GM12865 (cell line): ENCODE measurements at regions not wholly inside any gene's neighbourhood (a gene's known extent, or its start where the extent isn't known, plus 50 kb on each side); places are given as distances from the start of the nearest gene placed in this dataset.

Experiments used
- DNase-seq: peaks from one replicate; pipeline ENCODE4 v3.0.0; 2010; ENCODE audit warnings: low read depth
- H3K4me3 ChIP-seq: 2 replicates; pipeline ENCODE4 v1.5.1; 2011; ENCODE audit warnings: mild to moderate bottlenecking, low read depth, low read length, control low read depth
- CTCF ChIP-seq: IDR thresholded peaks from 2 replicates; pipeline ENCODE4 v1.5.1; 2011; ENCODE audit warnings: low read length, control low read depth, low read depth, inconsistent platforms; ENCODE audit not compliant: insufficient read depth; ENCODE audit errors: missing control alignments

DNA sequence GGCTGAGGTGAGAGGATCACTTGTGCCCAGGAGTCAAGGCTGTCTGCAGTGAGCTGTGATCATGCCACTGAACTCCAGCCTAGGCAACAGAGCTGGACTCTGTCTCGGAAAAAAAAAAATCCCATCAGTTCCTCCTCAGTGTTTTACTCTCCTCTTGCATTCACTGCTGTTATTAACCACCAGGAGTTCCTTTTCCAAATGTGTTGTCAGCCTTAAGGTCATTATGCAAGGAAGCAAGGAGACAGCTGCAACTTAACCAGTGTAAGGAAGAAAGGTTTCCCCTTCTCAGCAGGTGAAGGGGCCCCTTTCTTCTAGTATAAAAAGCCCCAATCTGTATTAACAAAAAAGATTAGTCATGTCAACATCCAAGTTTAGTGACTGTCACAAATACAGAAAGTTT is 86.6 kb upstream of the LEP start:
- TF ChIP-seq CTCF, result no peak
- no peak overlapping the region for H3K4me3 ChIP-seq
- no peak for DNase-seq

GRCh38 chr7:128155100-128155740 is 85.9 kb upstream of the LEP start:
- no peak for TF ChIP-seq CTCF
- no peak for DNase-seq
- H3K4me3 ChIP-seq, result no peak overlapping the region

- DNase-seq, result no peak
- H3K4me3 ChIP-seq, result no peak overlapping the region
- no peak for TF ChIP-seq CTCF
These were observed 83.2 kb upstream of the LEP start for GRCh38 chr7:128157906-128158305.

DNA sequence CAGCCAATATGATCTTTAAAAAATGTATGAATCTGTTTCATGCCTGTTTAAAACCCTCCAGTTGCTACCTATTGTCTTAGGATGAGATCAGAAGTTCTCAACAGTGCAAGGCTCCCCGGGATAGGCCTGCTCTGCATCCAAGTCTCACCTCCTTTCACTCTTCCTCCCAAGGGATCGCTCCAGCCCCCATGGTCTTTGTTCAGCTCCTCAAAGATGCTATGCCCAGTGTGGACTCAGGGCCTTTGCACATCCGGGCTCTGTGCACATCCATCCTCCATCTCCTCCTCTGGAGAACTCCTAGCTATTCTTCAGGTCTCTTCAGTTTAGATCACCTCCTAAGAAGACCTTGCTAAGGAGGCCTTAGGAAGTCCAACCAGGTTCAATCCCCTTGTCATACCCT is 82.7 kb upstream of the LEP start:
- DNase-seq, result no peak
- H3K4me3 ChIP-seq, result no peak overlapping the region
- TF ChIP-seq CTCF, result no peak

DNA sequence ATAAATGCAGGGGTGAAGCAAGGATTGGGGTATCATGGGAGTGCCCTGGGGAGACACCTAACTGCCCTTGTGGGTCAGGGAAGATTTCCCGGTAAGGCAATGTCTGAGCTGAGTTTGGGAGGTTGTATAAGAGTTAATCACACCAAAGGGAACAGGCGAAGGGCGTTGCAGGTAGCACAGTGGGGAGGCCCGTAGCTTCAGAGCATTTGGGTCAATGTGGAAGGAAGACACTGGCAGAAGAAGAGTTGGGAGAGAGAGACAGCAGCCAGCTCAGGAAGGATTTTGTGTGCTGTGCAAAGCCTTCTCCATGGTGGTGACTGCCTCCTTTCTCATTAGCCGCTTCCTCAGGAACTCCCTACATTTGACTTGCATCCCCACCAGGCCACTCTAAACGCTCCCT is 80.8 kb upstream of the LEP start:
- no peak overlapping the region for H3K4me3 ChIP-seq
- no peak for TF ChIP-seq CTCF

GRCh38 chr7:128161466-128162125 is 79.5 kb upstream of the LEP start:
- TF ChIP-seq CTCF, result no peak
- no peak overlapping the region for H3K4me3 ChIP-seq
- no peak for DNase-seq

More for the DNA sequence above, 80.8 kb upstream of the LEP start:
- DNase-seq, result no peak

DNA sequence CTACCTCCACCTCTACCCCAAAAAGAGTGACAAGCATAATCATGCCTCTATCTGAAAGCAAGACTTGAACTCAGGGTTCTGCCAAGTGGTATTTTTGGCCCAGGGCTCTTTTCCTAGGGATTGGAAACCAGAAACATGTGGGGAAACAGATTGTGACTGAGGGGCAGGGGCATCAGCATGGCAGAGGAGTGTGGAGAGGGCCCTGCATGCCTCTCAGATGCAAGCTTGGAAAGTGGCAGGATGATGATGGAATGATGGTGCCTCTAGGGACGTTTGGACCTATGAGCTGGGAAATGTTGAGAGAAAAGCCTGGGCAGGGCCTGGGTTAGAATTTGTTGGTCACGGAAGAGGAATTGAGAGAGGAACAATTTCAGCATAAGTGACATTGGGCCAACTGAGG is 78.4 kb upstream of the LEP start:
- no peak for TF ChIP-seq CTCF
- no peak for DNase-seq
- no peak overlapping the region for H3K4me3 ChIP-seq
